Suprapubic skin (tissue), 4 donors: ENCODE measurements at regions not wholly inside any gene's neighbourhood (a gene's known extent, or its start where the extent isn't known, plus 50 kb on each side); places are given as distances from the start of the nearest gene placed in this dataset.

ENCODE experiments used
- EP300 ChIP-seq: sonication (generic); formaldehyde crosslinking; IDR thresholded peaks from one replicate; pipeline ENCODE4 v1.6.1; 2017; ENCODE audit warnings: antibody characterized with exemption
- POLR2A ChIP-seq, 2 donors: fragments of 450-650 bp; IDR thresholded peaks; one replicate each; pipeline ENCODE4 v1.6.1; 2017; ENCODE audit warnings: antibody characterized with exemption in 2 of 2, mild to moderate bottlenecking in 2 of 2, moderate library complexity in 2 of 2
- POLR2AphosphoS5 ChIP-seq, 3 donors: sonication (generic); formaldehyde crosslinking; IDR thresholded peaks; one replicate each; pipeline ENCODE4 v1.6.1; 2017; ENCODE audit warnings: antibody characterized with exemption in 3 of 3
- TF ChIP-seq, protein P1 (sequence below), 2 donors: fragments of 200-600 bp in 1 of 2; fragments of 450-650 bp in 1 of 2; sonication (generic) in 1 of 2; IDR thresholded peaks; one replicate each; pipeline ENCODE4 v1.5.1; 2016 to 2019; ENCODE audit warnings: antibody characterized with exemption in 2 of 2, mild to moderate bottlenecking in 1 of 2, moderate library complexity in 1 of 2

DNA sequence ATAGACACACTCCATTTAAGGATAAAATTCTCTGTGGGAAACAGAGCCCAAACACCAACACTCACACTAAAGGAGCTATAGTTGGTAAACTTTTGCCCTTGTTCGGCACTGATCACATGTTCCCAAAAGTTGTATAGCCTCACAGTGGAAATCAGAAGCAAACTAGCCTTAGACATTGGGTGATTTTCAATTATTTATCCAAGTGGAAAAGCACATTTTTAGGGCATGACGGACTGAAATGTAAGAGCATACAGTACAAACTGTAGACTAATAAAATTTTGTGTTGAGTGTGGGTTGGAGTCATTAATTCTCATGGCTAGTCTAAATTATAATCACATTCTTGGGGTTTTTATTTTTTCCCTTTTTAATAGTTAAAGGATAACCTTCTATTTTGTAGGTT, 202.4 kb downstream of the MOXD1 start:
- no peak for TF ChIP-seq POLR2A (IDR thresholded peaks at IDR 0.05)
- TF ChIP-seq, protein P1, sequence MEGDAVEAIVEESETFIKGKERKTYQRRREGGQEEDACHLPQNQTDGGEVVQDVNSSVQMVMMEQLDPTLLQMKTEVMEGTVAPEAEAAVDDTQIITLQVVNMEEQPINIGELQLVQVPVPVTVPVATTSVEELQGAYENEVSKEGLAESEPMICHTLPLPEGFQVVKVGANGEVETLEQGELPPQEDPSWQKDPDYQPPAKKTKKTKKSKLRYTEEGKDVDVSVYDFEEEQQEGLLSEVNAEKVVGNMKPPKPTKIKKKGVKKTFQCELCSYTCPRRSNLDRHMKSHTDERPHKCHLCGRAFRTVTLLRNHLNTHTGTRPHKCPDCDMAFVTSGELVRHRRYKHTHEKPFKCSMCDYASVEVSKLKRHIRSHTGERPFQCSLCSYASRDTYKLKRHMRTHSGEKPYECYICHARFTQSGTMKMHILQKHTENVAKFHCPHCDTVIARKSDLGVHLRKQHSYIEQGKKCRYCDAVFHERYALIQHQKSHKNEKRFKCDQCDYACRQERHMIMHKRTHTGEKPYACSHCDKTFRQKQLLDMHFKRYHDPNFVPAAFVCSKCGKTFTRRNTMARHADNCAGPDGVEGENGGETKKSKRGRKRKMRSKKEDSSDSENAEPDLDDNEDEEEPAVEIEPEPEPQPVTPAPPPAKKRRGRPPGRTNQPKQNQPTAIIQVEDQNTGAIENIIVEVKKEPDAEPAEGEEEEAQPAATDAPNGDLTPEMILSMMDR (IDR thresholded peaks at IDR 0.05): no peak
- no peak for TF ChIP-seq EP300
- no peak for TF ChIP-seq POLR2AphosphoS5 (IDR thresholded peaks at IDR 0.05)
